Activated B cell treated with CpG ODN at 0.5 μM for 24 hours (primary cell): ENCODE measurements at regions not wholly inside any gene's neighbourhood (a gene's known extent, or its start where the extent isn't known, plus 50 kb on each side); places are given as distances from the start of the nearest gene placed in this dataset.
"Not testable (repeated sequence)": the region's sequence is repeated elsewhere in the genome, so short reads cannot be mapped to it uniquely, and the experiment has no call there.

Experiments used
- ATAC-seq: fragments of 200-7000 bp; cut with Tn5 transposase; one replicate; pipeline ENCODE4 v1.10.0; 2021; ENCODE audit warnings: low read depth, mild to moderate bottlenecking, moderate library complexity
- CTCF ChIA-PET: fragments of 350-600 bp; sonication (Branson Sonifier 250); formaldehyde crosslinking; loops from one replicate; lab custom pipeline; 2021; ENCODE audit warnings: antibody characterized with exemption; lab: Charles Lee
- POLR2A ChIA-PET: fragments of 350-600 bp; sonication (Branson Sonifier 250); formaldehyde crosslinking; loops from one replicate; lab custom pipeline; 2021; ENCODE audit warnings: antibody characterized with exemption; lab: Charles Lee
- DNase-seq: peaks from one replicate; pipeline ENCODE4 v3.0.0; 2022
- H3K27ac Mint-ChIP-seq: one replicate; pipeline ENCODE4 v1.8.0; 2020; ENCODE audit warnings: mixed read lengths
- H3K27me3 Mint-ChIP-seq: one replicate; pipeline ENCODE4 v1.8.0; 2021; ENCODE audit warnings: mixed read lengths
- H3K36me3 Mint-ChIP-seq: one replicate; pipeline ENCODE4 v1.8.0; 2021; ENCODE audit warnings: low read depth, mixed read lengths
- H3K4me1 Mint-ChIP-seq: one replicate; pipeline ENCODE4 v1.8.0; 2021; ENCODE audit warnings: mixed read lengths
- H3K4me3 Mint-ChIP-seq: one replicate; pipeline ENCODE4 v1.8.0; 2020; ENCODE audit warnings: mild to moderate bottlenecking, mixed read lengths
- H3K9me3 Mint-ChIP-seq: one replicate; pipeline ENCODE4 v1.8.0; 2020; ENCODE audit warnings: mixed read lengths
- intact Hi-C: fragments of 100-400 bp; cut with micrococcal nuclease; formaldehyde crosslinking; loops from one replicate; pipeline ENCODE4 v1.15.1; 2024
- TF ChIP-seq, protein P1 (sequence below): fragments of 200-600 bp; IDR thresholded peaks from one replicate; pipeline ENCODE4 v1.8.0; 2022; ENCODE audit warnings: antibody characterized with exemption, mild to moderate bottlenecking

DNA sequence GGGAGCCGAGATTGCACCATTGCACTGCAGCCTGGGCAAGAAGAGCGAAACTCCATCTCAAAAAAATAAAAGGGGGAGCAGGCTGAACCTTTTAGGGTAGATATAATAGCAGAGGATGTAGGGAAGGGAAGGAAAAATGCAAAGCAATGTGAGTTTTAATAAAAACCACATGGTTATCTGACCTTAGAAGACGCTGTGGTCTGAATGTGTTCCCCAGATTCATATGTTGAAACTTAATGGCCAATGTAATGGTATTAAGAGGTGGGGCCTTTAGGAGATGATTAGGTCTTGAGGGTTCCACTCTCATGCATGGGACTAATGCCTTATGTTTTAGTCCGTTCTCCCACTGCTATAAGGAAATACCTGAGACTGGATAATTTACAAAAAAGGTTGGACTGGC, 114.1 kb upstream of the STX18 start:
- ChIA-PET CTCF (no interaction called here), POLR2A (no interaction called here)
- intact Hi-C loops, result no loop called here
- Mint-ChIP-seq H3K4me1 (no peaks in the 10 kb centered on the region), H3K36me3 (peaks cover 4% of the 10 kb centered on the region), H3K4me3 (no peak overlapping the region), H3K27ac (no peak overlapping the region), H3K27me3 (no peaks in the 10 kb centered on the region), H3K9me3 (no peaks in the 10 kb centered on the region)
- DNase-seq (no peak), ATAC-seq (no peak)
- TF ChIP-seq, protein P1, sequence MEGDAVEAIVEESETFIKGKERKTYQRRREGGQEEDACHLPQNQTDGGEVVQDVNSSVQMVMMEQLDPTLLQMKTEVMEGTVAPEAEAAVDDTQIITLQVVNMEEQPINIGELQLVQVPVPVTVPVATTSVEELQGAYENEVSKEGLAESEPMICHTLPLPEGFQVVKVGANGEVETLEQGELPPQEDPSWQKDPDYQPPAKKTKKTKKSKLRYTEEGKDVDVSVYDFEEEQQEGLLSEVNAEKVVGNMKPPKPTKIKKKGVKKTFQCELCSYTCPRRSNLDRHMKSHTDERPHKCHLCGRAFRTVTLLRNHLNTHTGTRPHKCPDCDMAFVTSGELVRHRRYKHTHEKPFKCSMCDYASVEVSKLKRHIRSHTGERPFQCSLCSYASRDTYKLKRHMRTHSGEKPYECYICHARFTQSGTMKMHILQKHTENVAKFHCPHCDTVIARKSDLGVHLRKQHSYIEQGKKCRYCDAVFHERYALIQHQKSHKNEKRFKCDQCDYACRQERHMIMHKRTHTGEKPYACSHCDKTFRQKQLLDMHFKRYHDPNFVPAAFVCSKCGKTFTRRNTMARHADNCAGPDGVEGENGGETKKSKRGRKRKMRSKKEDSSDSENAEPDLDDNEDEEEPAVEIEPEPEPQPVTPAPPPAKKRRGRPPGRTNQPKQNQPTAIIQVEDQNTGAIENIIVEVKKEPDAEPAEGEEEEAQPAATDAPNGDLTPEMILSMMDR, result no peak

DNA sequence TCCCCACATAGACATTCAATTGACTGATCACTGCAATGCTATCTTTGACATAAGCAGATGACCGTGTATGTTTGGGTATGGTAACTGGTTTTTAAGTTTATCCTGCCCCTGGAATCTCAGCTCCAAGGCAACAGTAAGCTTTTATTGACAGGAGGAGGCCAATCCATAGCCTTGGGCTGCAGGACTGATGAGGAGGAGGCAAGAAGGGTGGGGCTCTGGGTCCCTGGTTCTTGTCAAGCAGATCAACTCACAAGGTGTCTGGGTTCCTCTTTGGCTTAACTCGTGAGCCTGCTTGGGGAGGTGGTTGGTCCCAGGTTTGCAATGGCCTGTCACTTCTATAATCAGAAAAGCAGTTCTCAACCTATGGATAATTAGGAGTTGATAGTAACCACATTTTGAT, 113.2 kb upstream of the STX18 start:
- ChIA-PET CTCF (no interaction called here), POLR2A (interaction anchor here (0.7 kb wide), 1 partner anchor 1996 kb away, joined by 5 read pairs; no protein-coding TSS in a partner anchor)
- DNase-seq, result no peak
- no peaks in the 10 kb centered on the region for H3K4me1 Mint-ChIP-seq
- intact Hi-C loops, result no loop called here
- H3K27me3 Mint-ChIP-seq, result no peaks in the 10 kb centered on the region
- H3K9me3 Mint-ChIP-seq, result no peaks in the 10 kb centered on the region
- H3K27ac Mint-ChIP-seq, result no peak overlapping the region
- H3K36me3 Mint-ChIP-seq, result peaks cover 4% of the 10 kb centered on the region
- ATAC-seq, result no peak
- no peak overlapping the region for H3K4me3 Mint-ChIP-seq
- TF ChIP-seq, protein P1, result no peak

DNA sequence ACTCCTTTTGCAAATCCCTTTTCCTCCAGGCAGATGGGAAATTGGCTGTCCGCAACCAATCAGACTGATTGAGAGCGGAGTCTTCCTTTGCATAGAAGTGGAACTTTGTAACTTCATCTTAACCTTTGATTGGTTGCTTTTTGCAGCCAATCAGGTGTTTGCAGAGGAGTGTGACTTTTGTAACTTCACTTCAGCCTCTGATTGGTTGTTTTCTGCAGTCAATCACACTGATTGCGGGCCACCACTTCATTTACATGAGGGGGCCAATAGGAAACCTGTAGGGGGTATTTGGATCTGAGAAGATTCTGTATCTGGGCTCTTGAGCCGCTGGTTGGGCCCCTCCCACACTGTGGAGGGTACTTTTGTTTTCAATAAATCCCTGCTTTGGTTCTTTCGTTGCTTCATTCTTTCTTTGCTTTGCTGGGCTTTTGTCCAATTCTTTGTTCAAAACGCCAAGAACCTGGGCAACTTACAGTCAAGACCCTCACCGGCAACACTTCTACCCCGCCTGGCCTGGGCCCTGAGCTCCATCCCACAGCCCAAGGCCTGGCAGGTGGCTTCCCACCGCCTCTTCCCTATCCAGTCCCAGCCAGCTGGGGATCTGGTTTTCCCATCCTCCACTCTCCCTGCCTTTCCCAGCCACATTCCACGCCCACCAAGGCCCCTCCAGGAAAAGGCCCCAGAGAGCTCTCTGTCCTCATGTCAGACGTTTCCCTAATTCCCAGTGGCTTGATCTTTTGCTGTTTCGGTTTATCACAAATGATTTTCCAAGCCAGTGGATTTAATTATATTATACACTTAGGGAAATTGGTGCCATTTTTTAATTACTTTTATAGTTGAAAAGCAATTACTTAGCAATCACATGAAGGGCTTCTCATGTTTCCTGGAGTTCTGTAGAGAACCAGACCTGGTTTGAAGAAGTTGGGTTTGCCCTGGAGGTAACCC, 110.2 kb upstream of the STX18 start:
- no peak overlapping the region for H3K4me3 Mint-ChIP-seq
- no peaks in the 10 kb centered on the region for H3K9me3 Mint-ChIP-seq
- H3K4me1 Mint-ChIP-seq, result no peaks in the 10 kb centered on the region
- H3K27me3 Mint-ChIP-seq, result no peaks in the 10 kb centered on the region
- no peak overlapping the region for H3K27ac Mint-ChIP-seq
- no peak for DNase-seq
- TF ChIP-seq, protein P1, result no peak
- no peak for ATAC-seq
- ChIA-PET POLR2A (no interaction called here), CTCF (no interaction called here)
- intact Hi-C loops, result no loop called here
- peaks cover 4% of the 10 kb centered on the region for H3K36me3 Mint-ChIP-seq

DNA sequence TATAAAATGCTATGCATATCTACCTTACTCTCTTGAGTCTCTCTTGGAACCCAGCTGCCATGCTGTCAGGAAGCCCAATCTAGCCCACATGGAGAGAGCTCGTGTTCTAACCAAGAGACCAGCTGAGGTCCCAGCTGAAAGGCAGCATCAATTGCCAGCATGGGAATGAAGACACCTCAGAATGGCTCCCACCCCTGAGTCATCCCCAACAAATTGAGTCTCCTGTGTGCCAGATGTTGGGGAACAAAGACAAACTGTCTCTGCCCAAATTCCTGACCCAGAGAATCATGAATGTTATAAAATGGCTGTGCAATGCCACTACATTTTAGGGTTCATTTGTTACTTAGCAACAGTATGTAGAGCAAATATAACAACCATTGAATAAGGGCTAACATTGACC, 105.2 kb upstream of the STX18 start:
- DNase-seq, result no peak
- no peaks in the 10 kb centered on the region for H3K27me3 Mint-ChIP-seq
- intact Hi-C loops, result no loop called here
- ChIA-PET CTCF (no interaction called here), POLR2A (no interaction called here)
- H3K4me3 Mint-ChIP-seq, result no peak overlapping the region
- no peaks in the 10 kb centered on the region for H3K36me3 Mint-ChIP-seq
- no peak overlapping the region for H3K27ac Mint-ChIP-seq
- no peaks in the 10 kb centered on the region for H3K9me3 Mint-ChIP-seq
- ATAC-seq, result no peak
- TF ChIP-seq, protein P1, result no peak
- H3K4me1 Mint-ChIP-seq, result no peaks in the 10 kb centered on the region

DNA sequence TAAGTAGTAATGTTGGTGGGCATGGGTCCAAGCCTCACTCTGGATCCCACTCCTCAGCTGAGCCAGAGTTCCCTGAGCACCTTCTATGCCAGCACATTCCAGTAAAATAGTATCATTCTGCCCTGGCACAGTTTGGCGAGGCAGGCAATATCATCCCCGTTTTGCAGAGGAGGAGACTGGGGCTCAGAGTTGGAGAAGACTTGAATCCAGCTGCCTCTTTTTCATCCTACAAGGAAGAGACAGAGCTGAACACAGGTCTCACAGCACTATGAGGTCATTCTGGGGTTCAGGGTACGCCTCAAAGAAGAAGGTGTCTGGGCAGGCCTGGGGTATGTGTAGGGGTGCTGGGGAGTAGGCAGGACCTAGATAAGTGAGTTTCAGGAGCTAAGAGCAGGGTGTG, 103.9 kb upstream of the STX18 start:
- intact Hi-C loops, result no loop called here
- Mint-ChIP-seq H3K4me3 (no peak overlapping the region), H3K9me3 (no peaks in the 10 kb centered on the region), H3K27ac (no peak overlapping the region), H3K4me1 (no peaks in the 10 kb centered on the region), H3K27me3 (no peaks in the 10 kb centered on the region), H3K36me3 (no peaks in the 10 kb centered on the region)
- ATAC-seq, result no peak
- no peak for DNase-seq
- ChIA-PET CTCF (no interaction called here), POLR2A (no interaction called here)
- TF ChIP-seq, protein P1, result no peak

DNA sequence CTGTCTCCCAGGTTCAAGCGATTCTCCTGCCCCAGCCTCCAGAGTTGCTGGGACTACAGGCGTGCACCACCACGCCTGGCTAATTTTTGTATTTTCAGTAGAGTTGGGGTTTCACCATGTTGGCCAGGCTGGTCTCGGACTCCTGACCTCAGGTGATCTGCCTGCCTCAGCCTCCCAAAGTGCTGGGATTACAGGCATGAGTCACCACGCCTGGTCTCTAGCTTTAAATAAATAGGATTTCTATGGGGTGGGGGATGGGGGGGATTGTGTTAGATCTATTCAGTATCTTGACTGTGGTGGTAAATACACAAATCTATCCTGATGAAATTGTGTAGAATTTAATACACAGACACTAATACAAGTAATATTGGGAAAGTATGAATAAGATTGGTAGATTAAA, 102.4 kb upstream of the STX18 start:
- H3K9me3 Mint-ChIP-seq, DNase-seq, POLR2A ChIA-PET, intact Hi-C loops, H3K36me3 Mint-ChIP-seq, ATAC-seq, H3K27me3 Mint-ChIP-seq, H3K4me1 Mint-ChIP-seq, CTCF ChIA-PET, H3K4me3 Mint-ChIP-seq, H3K27ac Mint-ChIP-seq: not testable (repeated sequence)

GRCh38 chr4:4643743-4644142, 101.9 kb upstream of the STX18 start:
- H3K4me3 Mint-ChIP-seq, H3K36me3 Mint-ChIP-seq, CTCF ChIA-PET, ATAC-seq, H3K27ac Mint-ChIP-seq, H3K27me3 Mint-ChIP-seq, POLR2A ChIA-PET, intact Hi-C loops, DNase-seq, H3K4me1 Mint-ChIP-seq, H3K9me3 Mint-ChIP-seq: not testable (repeated sequence)
